ENCODE measurements at regions not wholly inside any gene's neighbourhood (a gene's known extent, or its start where the extent isn't known, plus 50 kb on each side); places are given as distances from the start of the nearest gene placed in this dataset.
"Not testable (repeated sequence)": the region's sequence is repeated elsewhere in the genome, so short reads cannot be mapped to it uniquely, and the experiment has no call there.

DNA sequence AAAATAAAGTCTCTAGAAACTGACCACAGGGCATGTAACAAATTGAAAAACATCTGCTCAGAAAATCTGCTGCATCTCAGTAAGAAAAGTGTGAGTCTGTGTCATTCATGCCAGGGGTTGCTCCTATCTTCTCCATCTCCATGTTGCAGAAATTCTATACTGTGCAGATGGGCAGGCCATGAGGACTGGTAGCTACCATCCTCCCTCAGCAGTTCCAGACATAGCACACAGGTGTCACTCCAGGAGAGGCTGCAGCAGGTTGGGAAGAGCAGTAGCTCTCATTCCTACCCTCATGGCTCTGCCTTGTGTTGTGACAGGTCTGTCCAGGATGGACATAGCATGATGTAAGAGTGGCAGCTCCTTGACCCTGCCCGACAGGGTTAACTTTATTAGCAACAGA is 173.4 kb downstream of the NDUFS4 start:
- TF ChIP-seq, protein P1, sequence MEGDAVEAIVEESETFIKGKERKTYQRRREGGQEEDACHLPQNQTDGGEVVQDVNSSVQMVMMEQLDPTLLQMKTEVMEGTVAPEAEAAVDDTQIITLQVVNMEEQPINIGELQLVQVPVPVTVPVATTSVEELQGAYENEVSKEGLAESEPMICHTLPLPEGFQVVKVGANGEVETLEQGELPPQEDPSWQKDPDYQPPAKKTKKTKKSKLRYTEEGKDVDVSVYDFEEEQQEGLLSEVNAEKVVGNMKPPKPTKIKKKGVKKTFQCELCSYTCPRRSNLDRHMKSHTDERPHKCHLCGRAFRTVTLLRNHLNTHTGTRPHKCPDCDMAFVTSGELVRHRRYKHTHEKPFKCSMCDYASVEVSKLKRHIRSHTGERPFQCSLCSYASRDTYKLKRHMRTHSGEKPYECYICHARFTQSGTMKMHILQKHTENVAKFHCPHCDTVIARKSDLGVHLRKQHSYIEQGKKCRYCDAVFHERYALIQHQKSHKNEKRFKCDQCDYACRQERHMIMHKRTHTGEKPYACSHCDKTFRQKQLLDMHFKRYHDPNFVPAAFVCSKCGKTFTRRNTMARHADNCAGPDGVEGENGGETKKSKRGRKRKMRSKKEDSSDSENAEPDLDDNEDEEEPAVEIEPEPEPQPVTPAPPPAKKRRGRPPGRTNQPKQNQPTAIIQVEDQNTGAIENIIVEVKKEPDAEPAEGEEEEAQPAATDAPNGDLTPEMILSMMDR (IDR thresholded peaks at IDR 0.05; ENCODE audit: borderline replicate concordance): no peak
- Histone ChIP-seq H3K36me3 (no peaks in the 10 kb centered on the region), H3K4me3 (no peak overlapping the region), H3K27me3 (ENCODE audit: low read depth) (no peaks in the 10 kb centered on the region), H3K9me3 (replicated peaks) (peaks cover 9% of the 10 kb centered on the region), H3K4me1 (no peaks in the 10 kb centered on the region), H3K27ac (replicated peaks) (no peak overlapping the region)
- DNase-seq: no peak
- intact Hi-C loops (cut with micrococcal nuclease): no loop called here

DNA sequence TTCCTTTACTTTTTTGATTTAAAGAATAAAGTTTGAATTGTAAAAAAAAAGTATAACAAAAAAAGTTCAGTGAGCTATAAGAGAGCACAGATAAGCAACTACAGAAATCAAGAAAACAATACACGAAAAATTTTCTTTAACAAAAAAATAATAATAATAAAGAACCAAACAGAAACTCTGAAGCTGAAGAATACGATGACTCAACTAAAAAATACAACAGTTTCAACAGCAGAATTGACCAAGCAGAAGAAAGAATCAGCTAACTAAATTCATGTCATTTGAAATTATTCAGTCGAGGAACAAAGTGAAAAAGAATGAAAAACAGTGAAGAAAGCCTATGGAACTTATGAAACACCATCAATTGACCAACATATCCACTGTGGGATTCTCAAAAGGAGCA is 177.7 kb downstream of the NDUFS4 start:
- H3K27me3 ChIP-seq (ENCODE audit: low read depth): no peaks in the 10 kb centered on the region
- no peaks in the 10 kb centered on the region for H3K36me3 ChIP-seq
- no peak overlapping the region for H3K4me3 ChIP-seq
- peaks cover 14% of the 10 kb centered on the region for H3K9me3 ChIP-seq (replicated peaks)
- no peaks in the 10 kb centered on the region for H3K4me1 ChIP-seq
- intact Hi-C loops (cut with micrococcal nuclease): no loop called here
- DNase-seq: no peak
- TF ChIP-seq, protein P1 (IDR thresholded peaks at IDR 0.05; ENCODE audit: borderline replicate concordance): no peak
- H3K27ac ChIP-seq (replicated peaks): no peak overlapping the region

DNA sequence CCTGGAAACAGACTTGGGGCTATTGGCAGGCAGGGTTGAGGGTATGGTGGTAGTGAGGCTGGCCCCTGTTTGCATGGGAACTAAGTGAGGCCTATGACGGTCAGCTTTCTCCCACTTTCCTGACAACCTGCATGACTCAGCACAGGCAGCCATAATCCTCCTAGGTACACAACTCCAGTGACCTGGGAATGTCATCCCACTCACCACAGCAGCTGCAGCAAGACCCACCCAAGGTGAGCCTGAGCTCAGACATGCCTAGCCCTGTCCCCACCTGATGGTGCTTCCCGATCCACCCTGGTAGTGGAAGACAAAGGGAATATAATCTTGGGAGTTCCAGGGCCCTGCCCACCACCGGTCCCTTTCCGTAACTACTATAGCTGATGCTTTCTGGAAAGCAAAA is 178.7 kb downstream of the NDUFS4 start:
- Histone ChIP-seq H3K4me3 (no peak overlapping the region), H3K36me3 (no peaks in the 10 kb centered on the region), H3K9me3 (replicated peaks) (peaks cover 20% of the 10 kb centered on the region), H3K27me3 (ENCODE audit: low read depth) (no peaks in the 10 kb centered on the region), H3K4me1 (no peaks in the 10 kb centered on the region), H3K27ac (replicated peaks) (no peak overlapping the region)
- DNase-seq: no peak
- TF ChIP-seq, protein P1 (IDR thresholded peaks at IDR 0.05; ENCODE audit: borderline replicate concordance): no peak
- intact Hi-C loops (cut with micrococcal nuclease): no loop called here

DNA sequence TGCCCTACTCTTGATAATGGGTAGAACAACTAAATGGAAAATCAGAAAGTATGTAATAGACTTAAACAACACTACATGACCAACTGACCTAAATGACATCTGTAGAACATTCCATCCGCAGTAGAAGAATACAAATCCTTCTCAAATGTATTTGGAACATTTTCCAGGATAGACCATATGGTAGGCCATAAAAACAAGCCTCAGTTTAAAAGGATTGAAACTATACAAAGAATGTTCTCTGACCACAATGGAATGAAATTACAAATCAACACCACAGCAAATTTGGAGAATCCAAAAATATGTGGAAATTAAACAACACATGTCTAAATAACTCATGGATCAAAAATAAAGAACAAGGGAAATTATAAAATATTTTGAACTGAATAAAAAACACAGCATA is 189.2 kb downstream of the NDUFS4 start:
- DNase-seq: no peak
- Histone ChIP-seq H3K36me3 (no peaks in the 10 kb centered on the region), H3K27me3 (ENCODE audit: low read depth) (no peaks in the 10 kb centered on the region), H3K4me1 (no peaks in the 10 kb centered on the region), H3K27ac (replicated peaks) (no peak overlapping the region), H3K9me3 (replicated peaks) (peaks cover 66% of the 10 kb centered on the region), H3K4me3 (no peak overlapping the region)
- intact Hi-C loops (cut with micrococcal nuclease): no loop called here
- TF ChIP-seq, protein P1 (IDR thresholded peaks at IDR 0.05; ENCODE audit: borderline replicate concordance): no peak

DNA sequence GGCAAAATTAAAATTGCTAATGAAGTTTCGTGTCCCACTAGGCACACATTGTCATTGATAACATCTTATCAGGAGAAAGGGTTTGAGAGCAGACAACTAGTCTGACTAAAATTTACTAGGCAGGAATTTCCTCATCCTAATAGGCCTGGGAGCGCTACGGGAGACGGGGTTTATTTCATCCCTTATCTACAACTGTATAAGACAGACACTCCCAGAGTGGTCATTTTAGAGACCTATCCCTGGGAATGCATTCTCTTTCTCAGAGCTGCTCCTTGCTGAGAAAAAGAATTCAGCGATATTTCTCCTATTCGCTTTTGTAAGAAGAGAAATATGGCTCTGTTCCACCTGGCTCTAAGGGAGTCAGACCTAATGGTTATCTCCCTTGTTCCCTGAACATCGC is 191.8 kb downstream of the NDUFS4 start:
- H3K36me3 ChIP-seq; H3K27ac ChIP-seq (replicated peaks); H3K4me3 ChIP-seq; DNase-seq; H3K4me1 ChIP-seq; intact Hi-C loops (cut with micrococcal nuclease); H3K27me3 ChIP-seq (ENCODE audit: low read depth): not testable (repeated sequence)
- peaks cover 63% of the 10 kb centered on the region for H3K9me3 ChIP-seq (replicated peaks)

DNA sequence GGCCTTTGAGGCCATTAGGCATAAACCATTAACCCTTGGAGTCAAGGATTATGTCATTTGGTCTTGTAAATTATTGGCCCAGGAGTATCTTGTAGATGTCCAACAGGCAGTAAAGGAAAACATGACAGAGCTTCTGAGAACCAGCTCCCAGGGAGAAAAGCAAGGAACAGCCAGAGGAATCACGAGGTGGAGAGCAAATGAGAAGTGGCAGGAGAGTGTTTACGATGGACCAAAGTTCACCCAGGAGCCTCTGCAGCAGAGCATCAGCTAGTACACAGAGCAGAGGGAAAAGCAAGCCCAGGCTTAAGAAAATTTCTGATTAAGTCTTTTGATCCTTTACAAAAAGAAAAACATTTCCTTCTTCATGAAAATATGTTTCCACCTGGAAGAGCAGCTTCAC is 206.2 kb downstream of the NDUFS4 start:
- intact Hi-C loops (cut with micrococcal nuclease): no loop called here
- Histone ChIP-seq H3K36me3 (no peaks in the 10 kb centered on the region), H3K4me3 (no peak overlapping the region), H3K4me1 (no peaks in the 10 kb centered on the region), H3K27ac (replicated peaks) (no peak overlapping the region), H3K27me3 (ENCODE audit: low read depth) (no peaks in the 10 kb centered on the region), H3K9me3 (replicated peaks) (peaks cover 17% of the 10 kb centered on the region)
- no peak for DNase-seq
- TF ChIP-seq, protein P1 (IDR thresholded peaks at IDR 0.05; ENCODE audit: borderline replicate concordance): no peak

Data from left ventricle myocardium inferior (tissue), 1 donor.